Posterior vena cava (tissue), 2 donors: ENCODE measurements at regions not wholly inside any gene's neighbourhood (a gene's known extent, or its start where the extent isn't known, plus 50 kb on each side); places are given as distances from the start of the nearest gene placed in this dataset.
"Not testable (repeated sequence)": the region's sequence is repeated elsewhere in the genome, so short reads cannot be mapped to it uniquely, and the experiment has no call there.

Source experiments
- DNase-seq: peaks from one replicate; pipeline ENCODE4 v3.0.0-alpha.2; 2020; ENCODE audit warnings: low spot score
- intact Hi-C, 2 donors: fragments of 100-400 bp; cut with DNase I; formaldehyde crosslinking; loops; one replicate each; pipeline versions ENCODE4 v1.14.1 to v1.14.2; 2022 to 2023
- donor health status: DM: yes; HTN: yes; CAD: no.
- donor health status: DM: yes; HTN: yes; CAD: no.

GRCh38 chr4:15162046-15162445 is 159.8 kb downstream of the CPEB2 start:
- DNase-seq, result no peak
- intact Hi-C loops, result loop anchor here in 1 of 2 donors (10.0 kb wide), 1 partner anchor 1507 kb away; no protein-coding TSS in a partner anchor

GRCh38 chr4:15162465-15163283 is 160.4 kb downstream of the CPEB2 start:
- intact Hi-C loops, result loop anchor here in 1 of 2 donors (10.0 kb wide), 1 partner anchor 1508 kb away; no protein-coding TSS in a partner anchor
- no peak for DNase-seq

GRCh38 chr4:15163284-15163645 is 161.0 kb downstream of the CPEB2 start:
- DNase-seq, result no peak
- intact Hi-C loops, result loop anchor here in 1 of 2 donors (10.0 kb wide), 1 partner anchor 1508 kb away; no protein-coding TSS in a partner anchor

GRCh38 chr4:15164571-15164970 is 162.3 kb downstream of the CPEB2 start:
- no peak for DNase-seq
- intact Hi-C loops, result loop anchor here in 1 of 2 donors (10.0 kb wide), 1 partner anchor 1510 kb away; no protein-coding TSS in a partner anchor

- no peak for DNase-seq
- intact Hi-C loops, result loop anchor here in 1 of 2 donors (10.0 kb wide), 1 partner anchor 1513 kb away; no protein-coding TSS in a partner anchor
Observed at GRCh38 chr4:15167743-15168142, 165.5 kb downstream of the CPEB2 start.

- DNase-seq, result no peak
- intact Hi-C loops, result loop anchor here in 1 of 2 donors (10.0 kb wide), 1 partner anchor 1514 kb away; no protein-coding TSS in a partner anchor
Observed at GRCh38 chr4:15168759-15169158, 166.5 kb downstream of the CPEB2 start.

- intact Hi-C loops, result no loop called here
- no peak for DNase-seq
Observed at GRCh38 chr4:15171725-15172124, 169.4 kb downstream of the CPEB2 start.

- no peak for DNase-seq
- intact Hi-C loops, result no loop called here
Observed at GRCh38 chr4:15173251-15173650, 171.0 kb downstream of the CPEB2 start.

- DNase-seq, intact Hi-C loops: not testable (repeated sequence)
Observed at GRCh38 chr4:15174168-15174567, 171.9 kb downstream of the CPEB2 start.

GRCh38 chr4:15179842-15180241 is 177.6 kb downstream of the CPEB2 start:
- DNase-seq, result not testable (repeated sequence)

GRCh38 chr4:15182600-15183220 is 180.4 kb downstream of the CPEB2 start:
- intact Hi-C loops, result no loop called here
- DNase-seq, result no peak

More at GRCh38 chr4:15179842-15180241, 177.6 kb downstream of the CPEB2 start:
- intact Hi-C loops, result not testable (repeated sequence)

GRCh38 chr4:15186149-15186548 is 183.9 kb downstream of the CPEB2 start:
- intact Hi-C loops, result no loop called here
- no peak for DNase-seq

- intact Hi-C loops, result no loop called here
Observed at GRCh38 chr4:15186806-15187205, 184.5 kb downstream of the CPEB2 start.

GRCh38 chr4:15188605-15189539 is 186.6 kb downstream of the CPEB2 start:
- intact Hi-C loops, result no loop called here
- no peak for DNase-seq

More at GRCh38 chr4:15186806-15187205, 184.5 kb downstream of the CPEB2 start:
- no peak for DNase-seq

GRCh38 chr4:15194520-15194919 is 192.2 kb downstream of the CPEB2 start:
- no peak for DNase-seq
- intact Hi-C loops, result no loop called here

GRCh38 chr4:15197005-15197404 is 194.7 kb downstream of the CPEB2 start:
- no peak for DNase-seq
- intact Hi-C loops, result no loop called here

GRCh38 chr4:15198070-15198727 is 195.9 kb downstream of the CPEB2 start:
- DNase-seq, result no peak
- intact Hi-C loops, result no loop called here

GRCh38 chr4:15201782-15202181 is 199.5 kb downstream of the CPEB2 start:
- DNase-seq, result no peak
- intact Hi-C loops, result no loop called here

- intact Hi-C loops, result no loop called here
- DNase-seq, result no peak
Observed at GRCh38 chr4:15202481-15202880, 200.2 kb downstream of the CPEB2 start.
